GM19438 (cell line): ENCODE measurements at regions not wholly inside any gene's neighbourhood (a gene's known extent, or its start where the extent isn't known, plus 50 kb on each side); places are given as distances from the start of the nearest gene placed in this dataset.

Experiments used
- ATAC-seq: cut with Tn5 transposase; IDR thresholded peaks from one replicate; pipeline ENCODE4 v1.9.1; 2021; ENCODE audit warnings: low read depth; ENCODE audit not compliant: unreplicated experiment

GRCh38 chr13:53463106-53463505 lies 434.5 kb downstream of the OLFM4 start:
- ATAC-seq: no peak

DNA sequence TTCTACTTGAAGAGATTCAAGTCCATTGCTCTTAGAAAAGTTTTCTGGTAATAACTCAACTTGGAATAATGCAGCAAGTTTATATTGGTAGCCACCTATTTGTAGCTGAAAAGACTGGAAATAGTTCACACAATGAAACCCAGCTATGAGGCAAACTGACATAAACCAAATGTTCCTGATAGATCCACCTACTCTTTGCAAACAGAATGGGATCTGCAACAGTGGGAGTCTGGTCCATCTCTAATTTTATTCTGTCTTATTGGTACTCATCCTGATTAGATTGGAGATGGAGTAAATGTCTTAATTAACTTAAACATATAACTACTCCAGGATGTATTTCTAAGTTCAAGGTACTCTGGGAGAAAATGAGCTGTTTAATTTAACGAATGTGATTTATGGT lies 438.0 kb downstream of the OLFM4 start:
- ATAC-seq: no peak

GRCh38 chr13:53473397-53473796 lies 444.8 kb downstream of the OLFM4 start:
- no peak for ATAC-seq

DNA sequence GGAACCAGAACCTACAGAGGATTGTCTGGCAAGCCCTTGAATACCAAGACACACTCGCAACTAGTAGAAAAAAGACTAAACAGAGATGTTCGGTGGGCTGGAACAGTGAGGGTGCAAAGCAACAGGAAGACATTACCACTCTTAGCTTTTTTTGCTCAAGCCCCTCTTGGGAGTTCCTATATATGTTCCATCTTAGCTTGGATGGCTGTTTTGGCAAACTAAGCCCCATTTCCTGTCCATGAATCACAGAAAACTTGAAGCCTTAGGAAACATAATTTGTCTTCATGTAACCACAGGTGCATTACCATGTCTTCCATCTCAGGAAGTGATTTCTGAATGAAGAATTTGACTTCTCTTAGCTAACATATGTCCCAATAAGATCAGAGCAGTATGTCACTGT lies 446.3 kb downstream of the OLFM4 start:
- ATAC-seq: no peak

- ATAC-seq: no peak
Observed at GRCh38 chr13:53490752-53491151, 462.1 kb downstream of the OLFM4 start.

GRCh38 chr13:53494406-53494805 lies 465.8 kb downstream of the OLFM4 start:
- ATAC-seq: no peak

GRCh38 chr13:53499576-53500133 lies 471.0 kb downstream of the OLFM4 start:
- no peak for ATAC-seq

GRCh38 chr13:53501387-53501786 lies 472.8 kb downstream of the OLFM4 start:
- no peak for ATAC-seq

- no peak for ATAC-seq
Observed at GRCh38 chr13:53507741-53508140, 479.1 kb downstream of the OLFM4 start.

GRCh38 chr13:53512635-53513034 lies 484.0 kb downstream of the OLFM4 start:
- ATAC-seq: no peak

GRCh38 chr13:53513226-53513625 lies 484.6 kb downstream of the OLFM4 start:
- no peak for ATAC-seq

GRCh38 chr13:53520132-53520531 lies 491.5 kb downstream of the OLFM4 start:
- no peak for ATAC-seq

GRCh38 chr13:53522034-53522433 lies 493.4 kb downstream of the OLFM4 start:
- ATAC-seq: no peak

GRCh38 chr13:53537586-53537985 lies 509.0 kb downstream of the OLFM4 start:
- no peak for ATAC-seq

DNA sequence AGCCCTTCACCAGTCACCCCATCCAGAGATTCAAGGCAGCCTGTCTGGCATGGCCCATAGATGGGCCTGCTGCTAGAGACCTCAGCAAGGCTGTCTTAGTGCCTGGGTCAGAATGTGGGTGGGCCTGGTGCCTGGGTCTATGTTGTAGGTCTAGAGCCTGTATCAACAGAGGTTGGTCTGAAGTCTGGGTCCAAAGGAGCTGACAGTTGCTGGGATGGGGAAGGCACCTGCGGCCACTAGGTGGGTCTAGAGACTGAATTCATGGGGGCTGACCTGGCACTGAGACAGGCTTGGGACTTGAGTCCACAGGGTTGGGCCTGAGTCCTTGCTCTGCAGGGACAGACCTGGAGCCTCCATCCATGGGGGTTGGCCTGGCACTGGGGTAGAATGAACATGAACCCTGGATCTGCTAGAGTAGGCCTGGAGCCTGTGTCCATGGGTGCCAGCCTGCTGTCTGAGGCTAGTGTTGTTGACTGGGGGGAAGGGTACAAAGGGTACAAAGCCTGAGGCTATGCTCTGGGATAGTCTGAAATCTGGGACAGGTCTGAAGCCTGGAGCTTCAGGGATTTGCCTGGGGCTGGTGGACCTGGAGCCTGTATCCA lies 516.8 kb downstream of the OLFM4 start:
- ATAC-seq: no peak

- ATAC-seq: no peak
Observed at GRCh38 chr13:53560556-53560955, 531.9 kb downstream of the OLFM4 start.

DNA sequence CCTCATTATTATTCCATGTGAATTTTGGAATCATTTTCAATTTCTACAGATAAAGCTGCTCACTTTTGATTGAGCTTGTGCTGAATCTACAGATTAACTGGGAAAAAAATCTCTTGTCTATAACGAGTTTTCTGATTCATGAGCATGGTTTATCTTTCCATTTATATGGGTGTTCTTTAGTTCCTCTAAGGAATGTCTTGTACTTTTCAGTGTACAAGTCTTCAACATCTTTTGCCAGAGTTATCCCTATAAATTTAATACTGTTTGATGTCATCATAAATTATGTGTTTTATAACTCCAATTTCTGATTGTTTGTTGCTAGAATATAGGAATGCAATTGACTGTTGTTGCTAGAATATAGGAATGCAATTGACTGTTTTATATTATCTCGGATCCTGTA lies 533.8 kb downstream of the OLFM4 start:
- ATAC-seq: no peak

- no peak for ATAC-seq
Observed at GRCh38 chr13:53568491-53568890, 539.9 kb downstream of the OLFM4 start.

- ATAC-seq: no peak
Observed at GRCh38 chr13:53569453-53569852, 540.8 kb downstream of the OLFM4 start.

GRCh38 chr13:53601113-53601512 lies 572.5 kb downstream of the OLFM4 start:
- no peak for ATAC-seq

DNA sequence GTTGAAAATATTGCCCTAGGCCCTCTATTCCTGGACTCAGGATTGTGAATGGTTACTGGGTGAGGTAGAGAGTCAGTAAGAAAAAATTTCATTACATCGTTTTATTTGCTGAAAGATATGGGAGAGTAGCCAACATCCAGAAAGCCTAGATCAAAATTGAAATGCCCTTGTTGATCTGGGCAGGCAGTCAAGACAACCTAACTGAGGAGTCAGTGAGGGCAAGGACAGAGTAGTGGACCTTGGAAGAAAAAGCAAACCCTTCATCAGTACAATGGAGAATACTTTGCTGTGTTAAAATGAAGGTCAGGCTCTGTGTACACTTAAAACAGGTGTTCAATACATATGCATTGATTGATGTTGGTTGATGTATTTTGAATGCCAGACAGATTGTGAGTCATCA lies 576.7 kb downstream of the OLFM4 start:
- ATAC-seq: no peak

DNA sequence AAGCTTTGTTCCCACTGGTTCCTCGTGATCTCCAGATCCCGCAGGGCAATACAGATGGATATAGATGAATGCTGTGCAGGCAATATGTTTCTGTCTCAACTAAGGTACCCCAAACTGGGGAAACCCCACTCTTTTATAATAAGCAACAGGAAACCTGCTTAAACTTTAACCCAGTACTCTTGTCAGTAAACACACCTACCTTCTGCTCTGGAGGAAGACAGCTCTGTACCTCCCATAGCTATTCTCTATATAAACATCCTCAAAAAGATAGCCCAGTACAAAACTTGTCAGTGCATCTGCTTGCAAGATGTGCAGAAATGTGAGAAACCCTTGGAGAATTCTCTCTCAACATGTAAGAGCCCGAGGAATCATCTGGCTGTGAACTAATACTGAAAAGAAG lies 583.6 kb downstream of the OLFM4 start:
- ATAC-seq: no peak

DNA sequence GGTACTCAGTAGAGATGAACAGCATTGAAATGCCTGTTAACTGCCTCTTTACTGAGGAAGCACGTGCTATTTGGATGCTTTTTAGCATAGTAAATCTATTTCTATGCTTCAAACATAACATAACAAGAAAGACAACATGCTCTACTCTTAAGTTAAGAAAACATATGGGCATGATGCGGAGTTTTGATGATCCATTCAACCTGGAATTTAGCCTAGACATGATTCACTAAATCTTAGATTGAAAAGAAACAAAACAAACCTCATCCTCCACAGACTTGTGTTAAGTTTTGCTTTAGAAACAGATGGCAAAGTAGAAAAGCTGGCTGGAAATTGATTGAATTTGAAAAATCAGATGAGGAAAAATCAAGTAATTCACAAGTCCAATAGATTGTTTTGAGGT lies 593.8 kb downstream of the OLFM4 start:
- ATAC-seq: no peak
